GM19395 (cell line): ENCODE measurements at regions not wholly inside any gene's neighbourhood (a gene's known extent, or its start where the extent isn't known, plus 50 kb on each side); places are given as distances from the start of the nearest gene placed in this dataset.
"Not testable (repeated sequence)": the region's sequence is repeated elsewhere in the genome, so short reads cannot be mapped to it uniquely, and the experiment has no call there.

Experiments
- ATAC-seq: cut with Tn5 transposase; IDR thresholded peaks from one replicate; pipeline ENCODE4 v1.9.1; 2021; ENCODE audit warnings: mild to moderate bottlenecking, moderate library complexity; ENCODE audit not compliant: unreplicated experiment

GRCh38 chr4:28241021-28241420 is 1380.4 kb downstream of the STIM2 start:
- ATAC-seq, result no peak

DNA sequence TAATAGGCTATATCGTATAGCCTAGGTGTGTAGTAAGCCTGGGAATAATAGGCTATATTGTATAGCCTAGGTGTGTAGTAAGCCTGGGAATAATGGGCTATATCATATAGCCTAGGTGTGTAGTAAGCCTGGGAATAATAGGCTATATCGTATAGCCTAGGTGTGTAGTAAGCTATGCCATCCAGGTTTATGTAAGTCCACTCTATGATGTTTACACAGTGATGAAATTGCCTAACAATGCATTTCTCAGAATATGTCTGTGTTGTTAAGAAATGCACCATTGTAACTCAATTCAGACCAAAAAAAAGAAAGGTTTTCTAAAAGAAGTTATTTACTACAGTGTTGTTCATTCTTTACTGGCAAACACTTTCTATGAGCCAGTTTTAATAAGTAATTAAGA is 1387.2 kb downstream of the STIM2 start:
- no peak for ATAC-seq

GRCh38 chr4:28248269-28248668 is 1387.6 kb downstream of the STIM2 start:
- no peak for ATAC-seq

DNA sequence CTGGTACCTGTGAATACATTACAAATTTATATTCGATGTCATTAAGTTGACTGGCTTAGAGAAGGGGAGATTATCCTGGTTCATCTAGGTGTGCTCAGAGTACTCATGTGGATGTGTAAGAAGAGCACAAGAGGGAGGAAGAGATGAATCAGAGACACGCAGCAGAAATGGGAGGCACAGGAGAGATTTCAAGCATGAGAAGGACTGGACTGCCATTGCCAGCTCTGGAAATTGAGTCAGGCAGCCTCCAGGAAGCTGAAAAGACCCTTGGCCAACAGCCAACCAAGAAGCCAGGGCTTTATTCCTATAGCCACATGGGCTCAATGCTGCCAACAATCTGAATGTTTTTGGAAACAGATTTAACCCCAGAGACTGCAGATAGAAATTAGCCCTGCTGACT is 1390.0 kb downstream of the STIM2 start:
- ATAC-seq, result no peak

DNA sequence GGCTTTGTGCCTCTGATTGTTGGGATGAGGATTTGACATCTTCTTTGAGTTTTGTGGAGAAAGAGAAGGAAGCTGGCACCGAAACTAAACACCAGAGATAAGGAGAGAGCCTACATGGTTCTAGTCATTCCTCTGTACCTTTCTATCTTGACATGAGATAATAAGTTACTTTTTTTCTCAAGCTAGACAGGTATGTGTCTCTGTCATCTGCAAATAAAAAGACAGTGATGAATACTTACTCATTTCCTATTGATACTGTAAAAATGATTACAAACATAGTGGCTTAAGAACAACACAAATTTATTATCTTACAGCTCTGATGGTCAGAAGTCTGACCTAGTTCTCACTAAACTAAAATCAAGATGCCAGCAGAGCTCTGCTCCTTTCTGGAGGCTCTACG is 1391.2 kb downstream of the STIM2 start:
- no peak for ATAC-seq

DNA sequence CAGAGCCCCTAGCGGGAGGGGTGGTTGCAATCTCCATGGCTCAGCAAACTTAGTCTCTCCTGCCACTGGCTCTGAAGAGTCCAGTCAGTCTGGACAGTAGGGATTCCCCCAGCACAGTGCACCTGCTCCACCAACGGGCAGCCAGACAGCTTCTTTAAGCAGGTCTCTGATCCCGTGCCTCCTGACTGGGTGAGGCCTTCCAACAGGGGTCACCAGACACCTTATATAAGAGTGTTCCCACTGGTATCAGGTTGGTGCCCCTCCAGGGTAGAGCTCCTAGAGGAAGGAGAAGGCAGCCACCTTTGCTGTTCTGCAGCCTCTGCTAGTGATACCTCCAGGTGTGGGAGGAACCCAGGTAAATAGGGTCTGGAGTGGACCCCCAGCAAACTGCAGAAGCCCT is 1393.4 kb downstream of the STIM2 start:
- ATAC-seq, result no peak

GRCh38 chr4:28256295-28256694 is 1395.7 kb downstream of the STIM2 start:
- no peak for ATAC-seq

DNA sequence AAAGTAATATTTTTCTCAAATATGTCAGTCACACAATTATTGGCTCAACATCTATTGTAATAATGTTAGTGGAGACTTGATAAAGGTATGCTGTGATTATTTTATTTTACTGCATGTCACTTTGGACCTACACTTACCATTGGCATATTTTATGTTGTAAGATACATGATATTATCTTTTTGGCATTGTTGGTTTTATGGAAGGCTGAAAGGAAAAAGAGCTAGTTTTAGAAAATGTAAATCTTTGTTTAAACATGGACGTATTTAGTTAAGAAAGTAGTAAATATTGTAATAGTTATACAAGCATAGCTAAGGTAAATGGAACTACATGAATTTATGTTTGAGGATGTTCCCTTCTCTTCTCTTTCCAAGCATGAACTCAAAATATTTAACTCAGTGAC is 1399.3 kb downstream of the STIM2 start:
- ATAC-seq, result no peak

DNA sequence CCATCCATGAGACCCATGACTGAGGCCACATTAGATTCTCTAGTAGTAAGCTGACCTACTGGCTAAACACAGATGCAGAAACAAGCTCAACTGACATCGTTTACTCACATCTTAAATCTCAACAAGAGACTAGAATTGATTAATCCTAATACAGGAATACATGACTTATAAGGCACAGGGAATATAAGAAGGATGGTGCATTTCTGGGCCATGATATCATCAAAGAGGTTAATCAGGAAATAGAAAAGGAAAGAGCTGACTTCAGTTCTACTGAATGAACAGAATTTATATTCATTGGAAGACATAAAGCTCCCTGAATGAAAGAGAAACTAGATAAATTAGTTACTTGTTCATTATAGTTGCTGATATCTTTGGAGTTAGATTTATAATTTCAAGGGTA is 1406.5 kb downstream of the STIM2 start:
- ATAC-seq, result no peak

- no peak for ATAC-seq
Measured at GRCh38 chr4:28269426-28269825, 1408.8 kb downstream of the STIM2 start.

DNA sequence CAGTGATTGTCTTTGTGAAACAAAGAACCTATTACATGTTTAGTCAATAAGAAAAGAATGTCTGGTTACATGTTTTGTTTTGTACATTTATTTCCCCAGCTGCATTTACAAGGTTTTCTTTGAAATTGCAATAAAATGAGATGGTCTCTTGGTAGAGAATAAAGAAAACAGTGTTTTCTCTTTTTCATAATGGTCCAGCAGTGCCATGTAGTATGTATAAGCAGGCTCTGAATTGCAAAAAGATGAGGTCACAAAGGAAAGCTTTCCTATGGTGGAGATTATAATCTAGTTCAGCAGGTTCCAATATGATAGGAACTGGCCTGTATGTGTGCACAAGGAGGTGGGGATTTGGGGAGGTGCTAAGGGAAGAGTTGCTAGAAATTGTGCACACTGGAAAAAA is 1417.3 kb downstream of the STIM2 start:
- no peak for ATAC-seq

- no peak for ATAC-seq
Measured at GRCh38 chr4:28278676-28279075, 1418.0 kb downstream of the STIM2 start.

DNA sequence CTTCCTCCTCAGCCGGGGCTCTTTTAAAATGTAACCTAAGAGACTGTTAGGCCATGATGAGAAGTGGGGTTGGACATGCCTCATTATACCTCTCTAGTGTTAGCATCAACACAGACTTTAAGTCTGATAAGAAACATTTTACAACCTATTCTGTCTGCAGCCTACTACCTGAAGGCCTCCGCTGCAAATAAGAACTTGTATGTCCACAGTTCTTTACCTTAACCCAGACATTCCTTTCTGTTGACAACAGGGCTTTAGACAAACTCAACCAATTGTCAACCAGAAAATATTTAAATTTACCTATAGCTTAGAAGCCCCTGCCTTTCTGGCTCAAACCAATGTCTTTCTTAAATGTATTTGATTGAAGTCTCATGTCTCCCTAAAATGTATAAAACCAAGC is 1418.6 kb downstream of the STIM2 start:
- ATAC-seq, result no peak

DNA sequence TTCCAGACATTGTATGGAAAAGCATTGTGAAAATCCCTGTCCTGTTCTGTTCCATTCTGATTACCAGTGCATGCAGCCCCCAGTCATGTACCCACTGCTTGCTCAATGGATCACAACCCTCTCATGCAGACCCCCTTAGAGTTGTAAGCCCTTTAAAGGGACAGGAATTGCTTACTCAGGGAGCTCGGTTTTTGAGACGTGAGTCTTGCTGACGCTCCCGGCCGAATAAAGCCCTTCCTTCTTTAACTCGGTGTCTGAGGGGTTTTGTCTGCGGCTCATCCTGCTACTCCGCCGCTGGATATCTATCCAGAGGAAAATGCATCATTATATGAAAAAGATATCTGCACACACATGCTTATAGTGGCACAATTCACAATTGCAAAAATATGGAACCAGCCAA is 1425.6 kb downstream of the STIM2 start:
- ATAC-seq, result not testable (repeated sequence)

DNA sequence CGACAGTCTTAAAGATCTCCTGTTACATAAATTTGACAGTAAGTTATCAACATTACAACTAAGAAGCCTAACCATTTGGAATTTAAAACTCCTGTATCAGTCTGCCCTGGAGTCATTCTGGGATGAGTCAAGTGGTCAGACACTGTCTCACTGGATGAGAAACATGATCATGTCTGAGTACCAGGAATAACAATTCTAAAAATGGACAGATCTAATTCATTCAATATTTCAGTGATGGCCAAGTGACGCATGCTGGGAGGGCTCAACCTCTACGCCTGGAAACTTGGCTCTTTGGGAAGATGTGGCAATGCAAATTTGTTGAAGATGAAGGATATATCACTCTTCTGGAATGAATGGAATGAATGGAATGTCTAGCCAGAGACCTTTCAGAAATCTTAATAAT is 1427.2 kb downstream of the STIM2 start:
- ATAC-seq, result no peak

DNA sequence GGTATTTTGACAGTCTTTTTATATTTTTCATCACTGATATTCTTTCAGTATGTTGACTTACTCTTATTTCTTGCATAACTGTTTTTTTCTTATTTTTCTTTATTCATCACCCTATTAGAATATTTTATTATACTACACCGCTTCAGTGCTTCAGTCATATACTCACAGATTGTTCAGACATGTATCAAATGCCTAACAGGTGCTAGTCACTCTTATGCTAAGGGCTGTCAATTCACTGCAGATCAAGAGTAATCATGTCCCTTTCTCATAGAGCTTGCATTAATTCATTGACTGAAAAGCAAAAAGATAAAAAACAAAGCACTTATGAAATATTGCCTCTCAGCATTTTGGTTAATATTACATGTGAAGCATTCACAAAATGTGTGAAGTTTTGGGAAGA is 1435.6 kb downstream of the STIM2 start:
- no peak for ATAC-seq

GRCh38 chr4:28310926-28311325 is 1450.3 kb downstream of the STIM2 start:
- ATAC-seq, result no peak

- ATAC-seq, result not testable (repeated sequence)
Measured at GRCh38 chr4:28312497-28312896, 1451.9 kb downstream of the STIM2 start.

GRCh38 chr4:28313729-28314713 is 1453.4 kb downstream of the STIM2 start:
- ATAC-seq, result no peak

- ATAC-seq, result no peak
Measured at GRCh38 chr4:28317221-28317620, 1456.6 kb downstream of the STIM2 start.

GRCh38 chr4:28334249-28334648 is 1473.6 kb downstream of the STIM2 start:
- ATAC-seq, result no peak

- no peak for ATAC-seq
Measured at GRCh38 chr4:28341784-28342183, 1481.1 kb downstream of the STIM2 start.

DNA sequence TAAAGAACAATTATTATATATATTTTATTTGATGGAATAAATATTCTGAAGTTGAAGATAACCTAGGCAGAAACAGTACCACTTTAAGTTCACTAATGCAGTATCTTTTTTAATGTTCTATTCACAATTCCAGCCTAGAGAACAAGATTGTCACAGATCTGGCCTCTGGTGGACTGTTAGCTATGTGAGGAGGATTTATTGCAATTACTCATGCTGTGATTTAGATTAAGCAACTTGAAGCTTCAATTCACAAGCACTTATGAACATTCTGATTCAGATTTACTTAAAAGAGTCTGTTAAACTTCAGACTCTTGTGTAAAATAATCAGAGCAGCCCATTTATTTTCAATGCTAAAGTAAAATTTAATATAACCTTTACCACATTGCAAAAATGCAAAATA is 1489.8 kb downstream of the STIM2 start:
- no peak for ATAC-seq
